DND-41 (cell line): ENCODE measurements at regions not wholly inside any gene's neighbourhood (a gene's known extent, or its start where the extent isn't known, plus 50 kb on each side); places are given as distances from the start of the nearest gene placed in this dataset.

Source experiments
- ATAC-seq: fragments of 200-7000 bp; cut with Tn5 transposase; 3 replicates; pipeline ENCODE4 v1.9.1; 2021; ENCODE audit warnings: low read depth; ENCODE audit not compliant: insufficient read depth
- DNase-seq: peaks from one replicate; pipeline ENCODE4 v3.0.0-alpha.2; 2020
- H2AFZ ChIP-seq: 2 replicates; pipeline ENCODE4 v1.6.0; 2012; ENCODE audit warnings: low read depth, low read length
- H3K27ac ChIP-seq: 2 replicates; pipeline ENCODE4 v1.5.1; 2012; ENCODE audit warnings: low read length, inconsistent platforms
- H3K27me3 ChIP-seq: fragments of 200-600 bp; sonication (generic); 2 replicates; pipeline ENCODE4 v1.6.0; 2012; ENCODE audit warnings: low read length, mild to moderate bottlenecking, inconsistent platforms; ENCODE audit not compliant: insufficient read depth, poor library complexity
- H3K36me3 ChIP-seq: 2 replicates; pipeline ENCODE4 v1.5.1; 2012; ENCODE audit warnings: low read length, inconsistent platforms; ENCODE audit not compliant: insufficient read depth
- H3K4me1 ChIP-seq: 2 replicates; pipeline ENCODE4 v1.5.1; 2012; ENCODE audit warnings: mild to moderate bottlenecking, low read length; ENCODE audit not compliant: insufficient read depth
- H3K4me2 ChIP-seq: 2 replicates; pipeline ENCODE4 v1.6.0; 2012; ENCODE audit warnings: mild to moderate bottlenecking, moderate library complexity, low read length, inconsistent platforms; ENCODE audit not compliant: insufficient read depth
- H3K4me3 ChIP-seq, 2 experiments: fragments of 200-600 bp in 1 of 2; shearing (Covaris generic) in 1 of 2; 2 replicates each; pipeline ENCODE4 v1.5.1; 2012 to 2016; ENCODE audit warnings: inconsistent platforms in 2 of 2, low read length in 2 of 2, mild to moderate bottlenecking in 2 of 2, low read depth in 1 of 2, moderate library complexity in 1 of 2
- H3K79me2 ChIP-seq: 2 replicates; pipeline ENCODE4 v1.6.0; 2012; ENCODE audit warnings: low read length, inconsistent platforms; ENCODE audit not compliant: insufficient read depth
- H3K9ac ChIP-seq: 2 replicates; pipeline ENCODE4 v1.6.0; 2012; ENCODE audit warnings: low read depth, mild to moderate bottlenecking, inconsistent platforms, low read length, moderate library complexity
- H3K9me3 ChIP-seq: 2 replicates; pipeline ENCODE4 v1.5.1; 2012; ENCODE audit warnings: low read length, moderate library complexity, mild to moderate bottlenecking, inconsistent platforms; ENCODE audit not compliant: insufficient read depth, severe bottlenecking
- H4K20me1 ChIP-seq: 2 replicates; pipeline ENCODE4 v1.6.0; 2012; ENCODE audit warnings: low read length; ENCODE audit not compliant: insufficient read depth
- EZH2 ChIP-seq: IDR thresholded peaks from 3 replicates; pipeline ENCODE4 v1.6.1; 2012; ENCODE audit warnings: borderline replicate concordance, low read depth, mild to moderate bottlenecking, moderate library complexity, low read length, inconsistent platforms; ENCODE audit not compliant: severe bottlenecking
- TF ChIP-seq, protein P1 (sequence below): IDR thresholded peaks from 2 replicates; pipeline ENCODE4 v1.5.1; 2012; ENCODE audit warnings: borderline replicate concordance, low read length, moderate library complexity, mild to moderate bottlenecking; ENCODE audit not compliant: poor library complexity, severe bottlenecking; ENCODE audit errors: extremely low read depth

GRCh38 chr3:190996181-190996775, 133.8 kb upstream of the GMNC start:
- Histone ChIP-seq H3K4me3 (no peak overlapping the region), H3K9ac (no peak overlapping the region), H2AFZ (no peak overlapping the region)

GRCh38 chr3:190995156-190995555, 132.7 kb upstream of the GMNC start:
- Histone ChIP-seq H3K27me3 (no peaks in the 10 kb centered on the region), H2AFZ (no peak overlapping the region), H3K4me1 (no peaks in the 10 kb centered on the region), H3K4me3 (no peak overlapping the region), H3K36me3 (no peaks in the 10 kb centered on the region), H3K79me2 (no peaks in the 10 kb centered on the region), H3K4me2 (no peak overlapping the region), H3K9ac (no peak overlapping the region), H3K27ac (no peak overlapping the region), H3K9me3 (no peaks in the 10 kb centered on the region), H4K20me1 (no peaks in the 10 kb centered on the region)
- DNase-seq, result no peak
- no peak for ATAC-seq
- no peak for TF ChIP-seq EZH2
- TF ChIP-seq, protein P1, sequence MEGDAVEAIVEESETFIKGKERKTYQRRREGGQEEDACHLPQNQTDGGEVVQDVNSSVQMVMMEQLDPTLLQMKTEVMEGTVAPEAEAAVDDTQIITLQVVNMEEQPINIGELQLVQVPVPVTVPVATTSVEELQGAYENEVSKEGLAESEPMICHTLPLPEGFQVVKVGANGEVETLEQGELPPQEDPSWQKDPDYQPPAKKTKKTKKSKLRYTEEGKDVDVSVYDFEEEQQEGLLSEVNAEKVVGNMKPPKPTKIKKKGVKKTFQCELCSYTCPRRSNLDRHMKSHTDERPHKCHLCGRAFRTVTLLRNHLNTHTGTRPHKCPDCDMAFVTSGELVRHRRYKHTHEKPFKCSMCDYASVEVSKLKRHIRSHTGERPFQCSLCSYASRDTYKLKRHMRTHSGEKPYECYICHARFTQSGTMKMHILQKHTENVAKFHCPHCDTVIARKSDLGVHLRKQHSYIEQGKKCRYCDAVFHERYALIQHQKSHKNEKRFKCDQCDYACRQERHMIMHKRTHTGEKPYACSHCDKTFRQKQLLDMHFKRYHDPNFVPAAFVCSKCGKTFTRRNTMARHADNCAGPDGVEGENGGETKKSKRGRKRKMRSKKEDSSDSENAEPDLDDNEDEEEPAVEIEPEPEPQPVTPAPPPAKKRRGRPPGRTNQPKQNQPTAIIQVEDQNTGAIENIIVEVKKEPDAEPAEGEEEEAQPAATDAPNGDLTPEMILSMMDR, result no peak

More at GRCh38 chr3:190996181-190996775, 133.8 kb upstream of the GMNC start:
- ATAC-seq (no peak), DNase-seq (no peak)
- Histone ChIP-seq H3K9me3 (no peaks in the 10 kb centered on the region), H3K27me3 (no peaks in the 10 kb centered on the region), H3K36me3 (no peaks in the 10 kb centered on the region), H3K27ac (no peak overlapping the region), H4K20me1 (no peaks in the 10 kb centered on the region), H3K79me2 (no peaks in the 10 kb centered on the region), H3K4me2 (no peak overlapping the region), H3K4me1 (no peaks in the 10 kb centered on the region)
- TF ChIP-seq, protein P1, result no peak
- TF ChIP-seq EZH2, result no peak

- H2AFZ ChIP-seq, result no peak overlapping the region
- no peak overlapping the region for H3K4me3 ChIP-seq
- H3K9me3 ChIP-seq, result peaks cover 4% of the 10 kb centered on the region
- TF ChIP-seq EZH2, result no peak
- TF ChIP-seq, protein P1, result no peak
- no peaks in the 10 kb centered on the region for H3K79me2 ChIP-seq
- ATAC-seq (no peak), DNase-seq (no peak)
- H4K20me1 ChIP-seq, result no peaks in the 10 kb centered on the region
- no peaks in the 10 kb centered on the region for H3K36me3 ChIP-seq
- no peak overlapping the region for H3K4me2 ChIP-seq
- H3K27ac ChIP-seq, result no peak overlapping the region
- no peak overlapping the region for H3K9ac ChIP-seq
- no peaks in the 10 kb centered on the region for H3K27me3 ChIP-seq
- H3K4me1 ChIP-seq, result no peaks in the 10 kb centered on the region
Observed at GRCh38 chr3:190990898-190991297, 128.4 kb upstream of the GMNC start.
